Fibroblast of pulmonary artery (primary cell): ENCODE measurements at regions not wholly inside any gene's neighbourhood (a gene's known extent, or its start where the extent isn't known, plus 50 kb on each side); places are given as distances from the start of the nearest gene placed in this dataset.

Experiments
- DNase-seq: peaks from one replicate; pipeline ENCODE4 v3.0.0-alpha.2; 2010; ENCODE audit warnings: low read depth
- H3K4me3 ChIP-seq: replicated peaks from 2 replicates; pipeline ENCODE4 v1.5.1; 2011; ENCODE audit warnings: low read depth, mild to moderate bottlenecking, control low read depth, low read length, moderate library complexity
- TF ChIP-seq, protein P1 (sequence below): IDR thresholded peaks from 2 replicates; pipeline ENCODE4 v1.5.1; 2011; ENCODE audit warnings: mild to moderate bottlenecking, control low read depth, low read length, inconsistent platforms; ENCODE audit errors: missing control alignments

DNA sequence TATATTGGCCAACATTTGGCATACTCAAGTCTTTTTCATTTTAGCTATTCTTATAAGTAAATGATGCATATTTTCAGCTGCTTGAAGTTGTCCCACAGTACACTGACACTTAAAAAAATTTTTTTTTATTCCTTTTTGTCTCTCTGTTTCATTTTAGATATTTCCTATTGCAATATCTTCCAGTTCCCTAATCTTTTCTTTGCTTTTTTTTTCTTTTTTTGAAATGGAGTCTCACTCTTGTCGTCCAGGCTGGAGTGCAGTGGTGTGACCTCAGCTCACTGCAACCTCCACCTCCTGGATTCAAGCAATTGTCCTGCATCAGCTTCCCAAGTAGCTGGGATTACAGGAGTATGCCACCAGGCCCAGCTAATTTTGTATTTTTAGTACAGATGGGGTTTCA is 217.4 kb upstream of the KRR1 start:
- TF ChIP-seq, protein P1, sequence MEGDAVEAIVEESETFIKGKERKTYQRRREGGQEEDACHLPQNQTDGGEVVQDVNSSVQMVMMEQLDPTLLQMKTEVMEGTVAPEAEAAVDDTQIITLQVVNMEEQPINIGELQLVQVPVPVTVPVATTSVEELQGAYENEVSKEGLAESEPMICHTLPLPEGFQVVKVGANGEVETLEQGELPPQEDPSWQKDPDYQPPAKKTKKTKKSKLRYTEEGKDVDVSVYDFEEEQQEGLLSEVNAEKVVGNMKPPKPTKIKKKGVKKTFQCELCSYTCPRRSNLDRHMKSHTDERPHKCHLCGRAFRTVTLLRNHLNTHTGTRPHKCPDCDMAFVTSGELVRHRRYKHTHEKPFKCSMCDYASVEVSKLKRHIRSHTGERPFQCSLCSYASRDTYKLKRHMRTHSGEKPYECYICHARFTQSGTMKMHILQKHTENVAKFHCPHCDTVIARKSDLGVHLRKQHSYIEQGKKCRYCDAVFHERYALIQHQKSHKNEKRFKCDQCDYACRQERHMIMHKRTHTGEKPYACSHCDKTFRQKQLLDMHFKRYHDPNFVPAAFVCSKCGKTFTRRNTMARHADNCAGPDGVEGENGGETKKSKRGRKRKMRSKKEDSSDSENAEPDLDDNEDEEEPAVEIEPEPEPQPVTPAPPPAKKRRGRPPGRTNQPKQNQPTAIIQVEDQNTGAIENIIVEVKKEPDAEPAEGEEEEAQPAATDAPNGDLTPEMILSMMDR: no peak
- no peak for DNase-seq
- no peak overlapping the region for H3K4me3 ChIP-seq

DNA sequence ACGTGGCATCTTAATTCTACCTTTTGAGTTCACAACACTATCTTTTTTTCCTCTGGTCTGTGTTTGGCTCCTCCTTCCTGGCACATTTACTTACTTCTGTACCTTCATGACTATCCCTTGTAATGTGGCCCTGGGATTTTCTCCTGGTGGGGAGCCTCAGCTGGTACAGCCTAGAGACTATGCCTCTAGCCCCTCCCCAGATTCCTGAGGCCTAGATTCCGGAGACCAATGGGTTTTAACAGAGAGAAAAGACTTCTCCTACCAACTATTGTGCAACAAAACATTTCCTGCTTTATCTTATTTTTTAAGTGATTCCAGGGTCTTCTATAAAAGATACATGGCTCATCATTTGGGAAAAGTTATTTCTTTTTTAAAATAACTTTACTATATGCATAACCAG is 216.2 kb upstream of the KRR1 start:
- TF ChIP-seq, protein P1: no peak
- DNase-seq: no peak
- H3K4me3 ChIP-seq: no peak overlapping the region

DNA sequence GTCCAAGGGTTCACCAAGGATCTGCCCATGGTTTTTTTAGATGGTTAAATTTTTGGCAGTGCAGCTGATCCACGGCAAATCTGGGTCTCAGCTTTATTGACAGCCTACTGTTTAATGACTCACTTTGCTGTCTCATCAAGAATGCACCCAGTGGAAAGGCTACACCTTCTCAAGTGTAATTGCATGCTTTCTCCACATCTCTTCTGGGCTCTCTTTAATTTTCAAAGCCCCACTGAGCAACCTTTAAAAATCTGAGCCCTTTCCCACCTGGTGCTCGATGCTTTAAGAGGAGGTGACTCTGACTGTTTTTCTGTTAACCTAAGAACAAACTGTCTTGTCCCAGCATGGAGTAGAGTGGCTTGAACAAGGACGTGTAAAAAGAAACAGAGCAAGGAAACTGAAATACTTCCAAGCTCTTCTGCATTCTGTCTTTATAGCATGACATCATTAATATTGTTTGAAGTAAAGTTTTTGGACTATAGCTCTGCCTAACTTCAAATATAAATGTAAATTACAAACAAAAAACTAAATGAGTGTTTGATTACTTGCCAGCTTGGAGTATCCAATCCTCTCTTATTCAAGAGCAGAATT is 214.2 kb upstream of the KRR1 start:
- TF ChIP-seq, protein P1: peak; percentile 5
- H3K4me3 ChIP-seq: no peak overlapping the region
- peak; percentile 60 for DNase-seq

DNA sequence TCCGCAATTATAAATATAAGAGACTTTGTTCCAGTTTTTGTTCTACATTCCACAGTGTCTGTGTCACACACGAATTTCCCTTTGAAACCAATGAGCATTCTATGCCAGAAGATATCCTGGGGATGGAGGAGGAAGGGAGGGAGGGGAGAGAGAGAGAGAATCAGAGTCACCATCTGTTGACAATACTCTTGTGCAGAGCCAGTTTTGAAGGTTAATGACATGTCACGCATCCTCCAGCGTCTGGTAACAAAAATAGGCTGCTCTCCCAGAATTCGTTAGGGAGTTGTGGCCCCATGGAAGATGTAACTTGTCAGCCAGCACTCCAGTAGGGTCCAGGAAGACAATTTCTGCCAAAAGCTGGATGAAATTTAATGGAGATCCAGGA is 213.5 kb upstream of the KRR1 start:
- peak; percentile 89 for DNase-seq
- no peak overlapping the region for H3K4me3 ChIP-seq
- TF ChIP-seq, protein P1: no peak

DNA sequence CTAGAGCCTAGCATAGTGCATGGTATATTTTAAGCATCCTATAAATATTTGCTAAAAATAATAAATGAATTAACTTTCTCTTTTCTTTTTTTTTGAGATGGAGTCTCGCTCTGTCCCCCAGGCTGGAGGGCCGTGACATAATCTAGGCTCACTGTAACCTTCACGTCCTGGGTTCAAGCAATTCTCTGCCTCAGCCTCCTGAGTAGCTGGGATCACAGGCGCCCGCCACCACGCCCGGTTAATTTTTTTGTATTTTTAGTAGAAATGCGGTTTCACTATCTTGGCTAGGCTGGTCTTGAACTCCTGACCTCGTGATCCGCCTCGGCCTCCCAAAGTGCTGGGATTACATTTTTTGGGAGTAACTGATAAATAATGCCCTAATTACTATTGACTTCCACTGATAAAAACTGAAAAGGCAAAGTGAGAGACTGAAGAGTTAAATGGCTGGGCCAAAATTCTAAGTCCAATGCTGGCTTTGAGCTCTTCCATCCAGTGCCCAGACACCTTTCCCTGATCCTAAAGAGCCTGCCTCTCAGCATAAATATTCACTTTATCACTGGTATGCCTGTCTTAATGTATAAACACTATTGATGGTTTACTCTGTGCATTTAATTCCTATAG is 213.0 kb upstream of the KRR1 start:
- TF ChIP-seq, protein P1: no peak
- DNase-seq: no peak
- no peak overlapping the region for H3K4me3 ChIP-seq

DNA sequence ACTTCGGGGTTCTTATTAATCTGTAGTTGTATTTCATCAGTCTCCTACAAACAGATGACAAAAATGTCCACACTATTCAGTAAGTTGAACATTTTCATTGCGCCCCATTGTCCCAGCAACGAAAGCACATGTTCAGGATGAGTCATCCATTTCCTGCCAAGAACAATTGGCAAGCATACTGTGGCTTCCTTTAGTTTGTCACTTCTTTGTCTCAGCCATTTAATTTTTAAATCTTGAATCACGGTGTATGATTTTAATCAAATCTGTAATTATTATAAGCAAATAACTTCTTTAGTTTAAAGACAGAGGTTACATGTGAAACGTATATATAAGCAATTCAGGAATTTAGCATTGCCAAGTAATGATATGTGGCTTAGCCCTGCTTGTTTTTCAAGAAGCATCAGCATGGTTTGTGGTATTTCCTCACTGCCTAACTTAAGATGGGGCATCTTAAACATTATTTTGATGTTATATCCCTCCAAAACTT is 211.3 kb upstream of the KRR1 start:
- H3K4me3 ChIP-seq: no peak overlapping the region
- TF ChIP-seq, protein P1: no peak
- peak; percentile 96 for DNase-seq

DNA sequence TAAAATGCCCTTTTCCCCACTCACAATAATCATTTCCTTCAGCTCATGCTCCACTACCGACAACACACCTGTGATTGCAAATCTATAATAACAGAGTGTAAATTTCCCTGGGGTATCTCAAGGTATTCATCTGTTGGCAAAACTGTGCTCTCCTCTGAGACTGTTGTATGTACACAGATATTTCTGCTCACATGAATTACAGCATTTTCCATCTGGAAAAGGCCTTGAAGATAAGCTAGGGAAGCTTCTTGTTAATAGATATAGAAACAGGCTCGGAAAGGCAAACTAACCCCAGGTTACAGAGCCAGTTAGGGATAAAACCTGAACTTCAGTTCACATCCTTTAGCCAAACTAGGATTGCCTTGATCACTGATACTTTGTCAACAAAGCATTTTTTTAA is 210.4 kb upstream of the KRR1 start:
- TF ChIP-seq, protein P1: no peak
- DNase-seq: no peak
- H3K4me3 ChIP-seq: no peak overlapping the region
